ENCODE measurements at regions not wholly inside any gene's neighbourhood (a gene's known extent, or its start where the extent isn't known, plus 50 kb on each side); places are given as distances from the start of the nearest gene placed in this dataset.

GRCh38 chr13:47170971-47171370 lies 274.1 kb upstream of the HTR2A start:
- no peak for DNase-seq (ENCODE audit: low read depth)

GRCh38 chr13:47168618-47169017 lies 271.8 kb upstream of the HTR2A start:
- no peak for DNase-seq (ENCODE audit: low read depth)

- peak; percentile 36 for DNase-seq (ENCODE audit: low read depth)
Observed at GRCh38 chr13:47168066-47168465, 271.2 kb upstream of the HTR2A start.

- DNase-seq (ENCODE audit: low read depth) = no peak
Observed at GRCh38 chr13:47166336-47166735, 269.5 kb upstream of the HTR2A start.

GRCh38 chr13:47159853-47160550 lies 263.1 kb upstream of the HTR2A start:
- no peak for DNase-seq (ENCODE audit: low read depth)

DNA sequence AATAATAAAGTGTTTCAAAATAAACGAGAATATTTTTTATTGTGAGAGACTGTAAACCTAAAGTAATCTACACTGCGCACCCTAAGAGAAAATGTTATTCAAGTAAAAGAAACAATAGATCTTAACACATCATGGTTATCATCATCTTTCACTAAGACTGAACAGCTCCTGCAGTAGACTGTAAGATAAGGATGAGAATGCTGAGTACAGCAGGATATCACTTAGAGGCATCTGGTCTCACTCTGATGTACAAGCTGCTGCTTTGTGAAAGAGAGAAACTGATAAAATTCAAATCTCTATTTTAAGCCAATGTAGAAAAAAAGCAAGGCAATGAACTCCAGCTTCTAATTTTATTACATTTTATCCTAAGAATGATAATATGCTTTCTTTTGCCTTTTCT lies 261.7 kb upstream of the HTR2A start:
- no peak for DNase-seq (ENCODE audit: low read depth)

DNA sequence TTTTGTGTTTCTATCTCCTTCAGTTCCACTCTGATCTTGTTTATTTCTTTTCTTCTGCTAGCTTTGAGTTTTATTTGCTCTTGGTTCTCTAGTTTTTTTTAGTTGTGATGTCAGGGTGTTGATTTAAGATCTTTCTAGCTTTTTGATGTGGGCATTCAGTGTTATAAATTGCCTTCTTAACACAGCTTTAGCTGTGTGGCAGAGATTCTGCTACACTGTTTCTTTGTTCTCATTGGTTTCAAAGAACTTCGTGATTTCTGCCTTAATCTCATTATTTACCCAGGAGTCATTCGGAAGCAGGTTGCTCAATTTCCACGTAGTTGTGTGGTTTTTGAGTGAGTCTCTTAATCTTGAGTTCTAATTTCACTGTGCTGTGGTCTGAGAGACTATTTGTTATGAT lies 251.7 kb upstream of the HTR2A start:
- DNase-seq (ENCODE audit: low read depth) = no peak

- DNase-seq (ENCODE audit: low read depth) = no peak
Observed at GRCh38 chr13:47147812-47148119, 250.9 kb upstream of the HTR2A start.

- no peak for DNase-seq (ENCODE audit: low read depth)
Observed at GRCh38 chr13:47146991-47147811, 250.3 kb upstream of the HTR2A start.

DNA sequence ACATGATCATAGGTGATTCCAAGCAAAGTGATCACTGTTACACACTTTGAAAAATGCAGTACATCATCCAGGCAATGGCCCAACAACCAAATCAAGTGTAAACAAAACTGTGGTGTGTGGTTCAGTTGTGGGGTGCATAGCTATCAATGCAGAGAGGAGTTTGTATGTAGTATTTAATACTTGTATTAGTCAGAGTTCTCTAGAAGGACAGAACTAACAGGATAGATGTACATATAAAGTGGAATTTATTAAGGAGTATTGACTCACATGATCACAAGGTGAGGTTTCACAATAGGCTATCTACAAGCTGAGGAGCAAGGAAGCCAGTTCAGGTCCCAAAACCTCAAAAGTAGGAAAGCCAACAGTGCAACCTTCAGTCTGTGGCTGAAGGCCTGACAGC lies 249.3 kb upstream of the HTR2A start:
- no peak for DNase-seq (ENCODE audit: low read depth)

DNA sequence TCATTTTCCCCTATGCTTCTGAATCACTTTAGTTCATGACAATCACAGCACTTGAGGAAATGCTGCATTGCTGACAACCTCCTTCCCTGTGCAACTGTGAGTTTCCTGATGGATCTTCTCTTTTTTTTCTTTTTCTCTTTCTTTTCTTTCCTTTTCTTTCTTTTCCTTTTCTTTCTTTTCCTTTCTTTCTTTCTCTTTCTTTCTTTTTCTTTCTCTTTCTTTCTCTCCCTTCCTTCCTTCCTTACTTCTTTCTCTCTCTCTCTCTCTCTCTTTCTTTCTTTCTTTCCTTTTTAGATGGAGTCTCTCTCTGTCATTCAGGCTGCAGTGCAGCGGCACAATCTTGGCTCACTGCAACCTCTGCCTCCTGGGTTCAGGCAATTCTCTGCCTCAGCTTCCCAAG lies 247.9 kb upstream of the HTR2A start:
- no peak for DNase-seq (ENCODE audit: low read depth)

- no peak for DNase-seq (ENCODE audit: low read depth)
Observed at GRCh38 chr13:47142105-47142504, 245.3 kb upstream of the HTR2A start.

- DNase-seq (ENCODE audit: low read depth) = no peak
Observed at GRCh38 chr13:47139519-47139918, 242.7 kb upstream of the HTR2A start.

DNA sequence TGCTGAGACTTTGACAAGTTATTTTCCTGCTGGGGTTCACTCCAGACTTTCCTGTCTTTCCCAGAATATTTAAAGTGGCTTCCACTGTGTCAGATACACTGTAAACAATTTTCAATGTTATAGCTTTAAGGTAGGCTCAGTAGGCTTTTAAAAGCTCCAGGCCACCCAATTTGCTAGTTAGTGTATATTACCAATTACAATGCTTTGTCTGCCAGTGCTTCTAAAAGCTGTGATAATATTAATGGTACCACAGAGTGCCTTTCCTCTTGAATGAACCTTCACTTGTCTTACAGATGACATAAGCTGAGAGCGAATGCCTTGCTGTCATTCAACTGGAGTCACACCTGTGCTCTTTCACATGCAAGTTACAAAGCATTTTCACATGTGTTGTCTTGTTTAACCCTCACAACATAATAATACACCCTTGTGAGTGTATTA lies 239.7 kb upstream of the HTR2A start:
- DNase-seq (ENCODE audit: low read depth) = no peak

GRCh38 chr13:47135800-47136503 lies 239.1 kb upstream of the HTR2A start:
- no peak for DNase-seq (ENCODE audit: low read depth)

- DNase-seq (ENCODE audit: low read depth) = no peak
Observed at GRCh38 chr13:47134939-47135489, 238.2 kb upstream of the HTR2A start.

- DNase-seq (ENCODE audit: low read depth) = no peak
Observed at GRCh38 chr13:47133011-47133445, 236.2 kb upstream of the HTR2A start.

- no peak for DNase-seq (ENCODE audit: low read depth)
Observed at GRCh38 chr13:47129461-47129860, 232.6 kb upstream of the HTR2A start.

DNA sequence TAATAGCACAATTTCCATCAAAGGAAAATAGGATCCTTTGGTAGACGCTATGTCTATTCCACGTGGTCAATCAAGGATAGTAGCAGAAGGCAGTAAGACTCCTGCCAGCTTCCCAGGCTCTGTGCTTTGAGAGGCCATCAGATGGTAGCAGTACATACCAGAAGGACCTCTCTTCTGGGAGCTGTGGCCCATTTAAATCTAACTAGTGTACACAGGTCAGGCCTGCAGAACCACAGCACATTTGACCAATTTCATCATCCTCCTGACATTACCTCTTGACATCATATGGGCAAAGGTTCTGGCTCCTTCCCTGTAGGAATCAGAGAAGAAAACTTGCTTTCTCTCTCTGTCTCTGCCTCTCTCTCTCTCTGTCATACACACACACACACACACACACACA lies 229.6 kb upstream of the HTR2A start:
- no peak for DNase-seq (ENCODE audit: low read depth)

DNA sequence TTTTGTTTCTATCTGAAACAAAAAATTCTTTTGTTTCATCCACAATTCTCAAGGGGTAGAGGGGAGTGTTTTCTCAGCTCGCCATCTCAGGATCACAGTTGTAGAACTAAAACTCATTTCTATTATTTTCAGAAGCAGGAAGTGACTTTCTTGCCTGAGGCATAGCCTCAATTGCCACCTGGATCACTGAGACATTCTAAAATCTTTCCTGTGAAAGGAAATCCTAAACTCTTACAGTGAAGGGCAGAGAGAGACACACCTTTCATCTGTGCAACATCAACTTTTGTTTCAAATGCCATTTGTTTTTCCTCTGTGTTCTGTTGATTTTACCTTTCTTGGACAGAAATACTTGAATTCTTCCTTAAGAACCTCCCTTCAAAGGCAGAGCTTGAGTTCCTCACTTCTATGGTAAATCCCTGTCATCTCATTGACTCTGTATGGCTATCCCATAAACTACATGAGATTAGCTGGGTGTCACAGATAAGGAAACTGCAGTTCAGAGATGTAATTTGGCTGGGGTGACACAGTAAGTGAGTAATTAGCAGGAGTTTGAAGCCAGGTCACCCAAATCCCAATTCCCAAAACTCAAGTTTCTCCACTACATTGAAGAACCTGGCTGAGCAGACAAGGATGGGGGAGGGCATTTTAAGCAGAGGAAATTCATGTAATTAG lies 224.4 kb upstream of the HTR2A start:
- no peak for DNase-seq (ENCODE audit: low read depth)

DNA sequence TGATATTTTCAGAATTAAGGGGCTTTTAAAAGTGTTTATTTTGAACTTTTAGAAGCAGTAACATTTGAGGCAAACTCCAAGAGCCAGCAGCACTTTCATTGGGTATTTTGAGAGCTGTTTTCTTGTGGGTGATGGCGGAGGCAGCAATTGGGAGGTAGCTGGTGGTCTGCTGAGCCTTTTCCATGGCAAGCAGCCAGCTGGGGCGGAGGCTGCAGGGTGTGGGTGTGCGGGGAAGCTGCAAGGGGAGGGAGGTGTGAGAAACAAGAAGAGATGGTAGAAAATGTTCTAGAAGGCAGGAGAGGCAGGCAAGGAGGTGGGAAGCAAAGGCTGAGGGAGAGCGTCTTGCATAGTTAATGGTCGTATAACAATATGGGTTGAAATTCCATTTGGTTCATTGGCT lies 223.4 kb upstream of the HTR2A start:
- no peak for DNase-seq (ENCODE audit: low read depth)

DNA sequence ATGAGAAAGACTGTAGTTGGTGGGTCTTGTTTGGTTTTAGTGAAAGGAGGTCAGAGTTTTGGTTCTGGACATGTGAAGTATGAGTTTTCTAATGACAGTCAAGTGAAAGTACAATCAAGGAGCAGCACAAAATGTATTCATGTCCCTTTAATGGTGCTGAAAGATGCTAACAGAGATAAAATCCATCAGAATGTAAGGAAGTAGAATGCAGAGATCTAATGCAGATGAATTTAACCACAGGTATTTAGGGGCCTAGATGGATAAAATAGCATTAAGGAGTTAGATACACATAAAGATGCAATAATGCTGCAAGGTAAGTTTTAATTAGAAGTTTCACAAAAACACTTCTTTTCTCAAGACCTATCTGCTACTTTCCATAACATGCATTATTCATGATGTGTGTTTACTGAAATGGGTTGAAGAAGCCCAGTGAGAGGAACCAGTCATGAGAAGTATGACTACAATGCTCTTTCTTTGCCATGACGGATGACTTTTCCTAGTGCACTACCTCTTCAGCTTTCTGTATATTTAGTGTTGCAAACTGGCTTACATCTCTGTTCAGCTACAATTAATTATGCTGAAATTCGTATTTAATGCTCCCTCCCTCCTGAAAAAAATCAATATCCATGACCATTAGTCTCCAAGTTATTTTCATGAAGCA lies 222.9 kb upstream of the HTR2A start:
- DNase-seq (ENCODE audit: low read depth) = no peak

Measured in HS-5 (cell line).